ENCODE measurements at regions not wholly inside any gene's neighbourhood (a gene's known extent, or its start where the extent isn't known, plus 50 kb on each side); places are given as distances from the start of the nearest gene placed in this dataset.

DNA sequence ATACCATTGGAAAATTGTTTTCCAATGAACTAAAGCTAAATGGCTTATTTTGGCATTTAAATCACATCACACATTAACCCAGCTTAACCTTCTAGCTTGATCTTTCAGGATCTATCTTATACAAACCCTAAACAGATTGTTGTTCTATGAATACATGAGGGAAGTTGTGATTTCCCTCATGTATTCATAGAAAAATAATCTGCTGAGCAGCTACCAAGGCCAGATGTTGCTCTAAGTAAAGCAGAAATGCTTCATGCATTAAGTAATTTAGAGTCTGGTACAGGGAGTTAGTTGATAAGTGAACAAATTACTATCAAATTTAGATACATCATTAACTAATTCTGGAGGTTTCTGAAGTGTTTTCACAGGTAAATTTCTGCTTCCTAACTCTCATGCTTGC is 204.6 kb upstream of the ANO3 start:
- TF ChIP-seq, protein P1, sequence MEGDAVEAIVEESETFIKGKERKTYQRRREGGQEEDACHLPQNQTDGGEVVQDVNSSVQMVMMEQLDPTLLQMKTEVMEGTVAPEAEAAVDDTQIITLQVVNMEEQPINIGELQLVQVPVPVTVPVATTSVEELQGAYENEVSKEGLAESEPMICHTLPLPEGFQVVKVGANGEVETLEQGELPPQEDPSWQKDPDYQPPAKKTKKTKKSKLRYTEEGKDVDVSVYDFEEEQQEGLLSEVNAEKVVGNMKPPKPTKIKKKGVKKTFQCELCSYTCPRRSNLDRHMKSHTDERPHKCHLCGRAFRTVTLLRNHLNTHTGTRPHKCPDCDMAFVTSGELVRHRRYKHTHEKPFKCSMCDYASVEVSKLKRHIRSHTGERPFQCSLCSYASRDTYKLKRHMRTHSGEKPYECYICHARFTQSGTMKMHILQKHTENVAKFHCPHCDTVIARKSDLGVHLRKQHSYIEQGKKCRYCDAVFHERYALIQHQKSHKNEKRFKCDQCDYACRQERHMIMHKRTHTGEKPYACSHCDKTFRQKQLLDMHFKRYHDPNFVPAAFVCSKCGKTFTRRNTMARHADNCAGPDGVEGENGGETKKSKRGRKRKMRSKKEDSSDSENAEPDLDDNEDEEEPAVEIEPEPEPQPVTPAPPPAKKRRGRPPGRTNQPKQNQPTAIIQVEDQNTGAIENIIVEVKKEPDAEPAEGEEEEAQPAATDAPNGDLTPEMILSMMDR (IDR thresholded peaks at IDR 0.05), result no peak
- TF ChIP-seq POLR2A (IDR thresholded peaks at IDR 0.05) (no peak), EP300 (IDR thresholded peaks at IDR 0.05) (no peak), POLR2AphosphoS5 (IDR thresholded peaks at IDR 0.05) (no peak)

Measured in upper lobe of left lung (tissue), 4 donors.